GM10266 (cell line): ENCODE measurements at regions not wholly inside any gene's neighbourhood (a gene's known extent, or its start where the extent isn't known, plus 50 kb on each side); places are given as distances from the start of the nearest gene placed in this dataset.

ENCODE experiments used
- DNase-seq: peaks from one replicate; pipeline ENCODE4 v3.0.0; 2012; ENCODE audit errors: extremely low spot score
- CTCF ChIP-seq: IDR thresholded peaks from 2 replicates; pipeline ENCODE4 v1.5.1; 2012; ENCODE audit warnings: mild to moderate bottlenecking, low read depth; ENCODE audit not compliant: control insufficient read depth, insufficient read depth; ENCODE audit errors: missing control alignments

GRCh38 chr6:97450087-97450486 lies 167.1 kb upstream of the MMS22L start:
- no peak for DNase-seq
- TF ChIP-seq CTCF = no peak

GRCh38 chr6:97456070-97456469 lies 173.1 kb upstream of the MMS22L start:
- TF ChIP-seq CTCF = no peak
- no peak for DNase-seq

GRCh38 chr6:97459535-97459934 lies 176.5 kb upstream of the MMS22L start:
- TF ChIP-seq CTCF = no peak

GRCh38 chr6:97459986-97460385 lies 177.0 kb upstream of the MMS22L start:
- no peak for TF ChIP-seq CTCF
- DNase-seq = no peak

More at GRCh38 chr6:97459535-97459934, 176.5 kb upstream of the MMS22L start:
- DNase-seq = no peak

GRCh38 chr6:97460394-97461080 lies 177.5 kb upstream of the MMS22L start:
- DNase-seq = no peak
- no peak for TF ChIP-seq CTCF

- no peak for DNase-seq
- no peak for TF ChIP-seq CTCF
These were observed 178.2 kb upstream of the MMS22L start for GRCh38 chr6:97461218-97461617.

GRCh38 chr6:97462031-97462430 lies 179.0 kb upstream of the MMS22L start:
- DNase-seq = no peak
- no peak for TF ChIP-seq CTCF
